CD4-positive, alpha-beta T cell (primary cell): ENCODE measurements at regions not wholly inside any gene's neighbourhood (a gene's known extent, or its start where the extent isn't known, plus 50 kb on each side); places are given as distances from the start of the nearest gene placed in this dataset.

Source experiments
- ATAC-seq: fragments of 200-7000 bp; cut with Tn5 transposase; one replicate; pipeline ENCODE4 v1.10.0; 2022; ENCODE audit warnings: mild to moderate bottlenecking; ENCODE audit not compliant: poor library complexity
- CTCF ChIA-PET: fragments of 350-600 bp; sonication (Branson Sonifier 250); formaldehyde crosslinking; loops from one replicate; lab custom pipeline; 2021; ENCODE audit warnings: antibody characterized with exemption, inconsistent platforms; lab: Charles Lee
- POLR2A ChIA-PET: fragments of 350-600 bp; sonication (Branson Sonifier 250); formaldehyde crosslinking; loops from one replicate; lab custom pipeline; 2021; ENCODE audit warnings: antibody characterized with exemption, inconsistent platforms; lab: Charles Lee
- DNase-seq, 14 experiments: peaks; one replicate each; pipeline ENCODE4 v3.0.0-alpha.2; 2013 to 2020; ENCODE audit warnings: mixed read lengths in 2 of 14
- H3K27ac ChIP-seq, 2 donors: one replicate each; pipeline versions ENCODE4 v1.5.1 to v1.7.0; 2013; ENCODE audit warnings: low read length in 2 of 2, low read depth in 1 of 2, mild to moderate bottlenecking in 1 of 2
- H3K27me3 ChIP-seq, 2 experiments: 1 replicate in 1 of 2; 2 replicates in 1 of 2; pipeline versions ENCODE4 v1.6.1 to v1.7.0; 2013; ENCODE audit warnings: low read length in 2 of 2, control low read depth in 1 of 2, mild to moderate bottlenecking in 1 of 2, moderate library complexity in 1 of 2; ENCODE audit not compliant: insufficient read depth in 2 of 2, control insufficient read depth in 1 of 2
- H3K36me3 ChIP-seq: one replicate; pipeline ENCODE4 v1.6.1; 2013; ENCODE audit warnings: low read length, control low read depth; ENCODE audit not compliant: insufficient read depth
- H3K4me1 ChIP-seq: one replicate; pipeline ENCODE4 v1.6.1; 2013; ENCODE audit warnings: low read length, control low read depth; ENCODE audit not compliant: insufficient read depth
- H3K4me3 ChIP-seq: one replicate; pipeline ENCODE4 v1.5.1; 2013; ENCODE audit warnings: mild to moderate bottlenecking, low read length, moderate library complexity
- H3K9me3 ChIP-seq, 2 experiments: 1 replicate in 1 of 2; 2 replicates in 1 of 2; pipeline versions ENCODE4 v1.6.1 to v1.7.0; 2013; ENCODE audit warnings: low read length in 2 of 2, mild to moderate bottlenecking in 2 of 2, control low read depth in 1 of 2, moderate library complexity in 1 of 2; ENCODE audit not compliant: control insufficient read depth in 1 of 2, insufficient read depth in 1 of 2
- H3K27ac Mint-ChIP-seq: one replicate; pipeline ENCODE4 v1.8.0; 2020; ENCODE audit warnings: mixed read lengths
- H3K27me3 Mint-ChIP-seq: one replicate; pipeline ENCODE4 v1.8.0; 2021; ENCODE audit warnings: mixed read lengths
- H3K36me3 Mint-ChIP-seq: one replicate; pipeline ENCODE4 v1.8.0; 2021; ENCODE audit warnings: low read depth, mixed read lengths
- H3K4me1 Mint-ChIP-seq: one replicate; pipeline ENCODE4 v1.8.0; 2021; ENCODE audit warnings: low read depth, mixed read lengths
- H3K4me3 Mint-ChIP-seq: one replicate; pipeline ENCODE4 v1.8.0; 2020; ENCODE audit warnings: mild to moderate bottlenecking, mixed read lengths
- H3K9me3 Mint-ChIP-seq: one replicate; pipeline ENCODE4 v1.8.0; 2020; ENCODE audit warnings: mixed read lengths
- CTCF ChIP-seq: fragments of 200-600 bp; IDR thresholded peaks from one replicate; pipeline ENCODE4 v1.8.0; 2022; ENCODE audit warnings: antibody characterized with exemption, mild to moderate bottlenecking
- intact Hi-C, 2 experiments: fragments of 100-400 bp; cut with DNase I in 1 of 2; cut with micrococcal nuclease in 1 of 2; formaldehyde crosslinking; loops; one replicate each; pipeline versions ENCODE4 v1.15.1 to v1.9.0; 2023 to 2025; cut with DNase I, micrococcal nuclease

- no peaks in the 10 kb centered on the region for H3K27me3 ChIP-seq
- no peak overlapping the region for H3K4me3 ChIP-seq
- H3K9me3 ChIP-seq, result no peaks in the 10 kb centered on the region
- no peak overlapping the region for H3K27ac ChIP-seq
- ChIA-PET CTCF (no interaction called here), POLR2A (no interaction called here)
- no peak for TF ChIP-seq CTCF
- no peak overlapping the region for H3K4me3 Mint-ChIP-seq
- no peaks in the 10 kb centered on the region for H3K36me3 ChIP-seq
- intact Hi-C loops, result no loop called here
- no peak for DNase-seq
- H3K27ac Mint-ChIP-seq, result no peak overlapping the region
- H3K36me3 Mint-ChIP-seq, result no peaks in the 10 kb centered on the region
- no peak for ATAC-seq
- H3K4me1 ChIP-seq, result no peaks in the 10 kb centered on the region
- no peaks in the 10 kb centered on the region for H3K27me3 Mint-ChIP-seq
- no peaks in the 10 kb centered on the region for H3K4me1 Mint-ChIP-seq
- peaks cover 5% of the 10 kb centered on the region for H3K9me3 Mint-ChIP-seq
These were observed 325.9 kb upstream of the EPHA7 start for GRCh38 chr6:93745306-93745705.

GRCh38 chr6:93735099-93735498 lies 315.7 kb upstream of the EPHA7 start:
- Histone ChIP-seq H3K4me3 (no peak overlapping the region), H3K9me3 (peaks cover 0 to 5% of the 10 kb centered on the region in 2 experiments), H3K4me1 (no peaks in the 10 kb centered on the region), H3K27me3 (no peaks in the 10 kb centered on the region), H3K36me3 (no peaks in the 10 kb centered on the region), H3K27ac (no peak overlapping the region)
- ChIA-PET CTCF (no interaction called here), POLR2A (no interaction called here)
- no peak for TF ChIP-seq CTCF
- no peak overlapping the region for H3K4me3 Mint-ChIP-seq
- intact Hi-C loops, result no loop called here
- peaks cover 10% of the 10 kb centered on the region for H3K9me3 Mint-ChIP-seq
- ATAC-seq (no peak), DNase-seq (no peak)
- H3K27ac Mint-ChIP-seq, result no peak overlapping the region
- no peaks in the 10 kb centered on the region for H3K4me1 Mint-ChIP-seq
- no peaks in the 10 kb centered on the region for H3K36me3 Mint-ChIP-seq
- H3K27me3 Mint-ChIP-seq, result no peaks in the 10 kb centered on the region

DNA sequence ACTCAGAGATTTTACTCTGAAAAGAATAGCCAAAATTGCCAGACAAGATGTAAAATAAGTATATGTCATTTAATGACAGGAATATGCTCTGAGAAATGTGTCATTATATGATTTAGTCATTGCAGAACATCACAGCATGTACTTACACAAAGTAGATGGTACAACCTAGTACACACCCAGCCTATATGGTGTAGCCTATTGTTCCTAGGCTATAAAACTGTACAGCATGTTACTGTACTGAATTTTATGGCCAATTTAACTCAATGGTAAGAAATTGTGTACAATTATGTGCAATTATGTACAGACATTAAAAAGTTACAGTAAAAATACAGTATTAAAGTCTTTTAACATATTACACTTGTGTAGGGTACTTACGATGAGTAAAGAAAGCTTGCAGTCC lies 311.9 kb upstream of the EPHA7 start:
- Histone ChIP-seq H3K27me3 (no peaks in the 10 kb centered on the region), H3K4me1 (no peaks in the 10 kb centered on the region), H3K9me3 (peaks cover 3 to 5% of the 10 kb centered on the region in 2 experiments), H3K4me3 (no peak overlapping the region), H3K36me3 (no peaks in the 10 kb centered on the region), H3K27ac (no peak overlapping the region)
- Mint-ChIP-seq H3K4me1 (no peaks in the 10 kb centered on the region), H3K27ac (no peak overlapping the region), H3K27me3 (no peaks in the 10 kb centered on the region), H3K9me3 (peaks cover 11% of the 10 kb centered on the region), H3K36me3 (no peaks in the 10 kb centered on the region), H3K4me3 (no peak overlapping the region)
- TF ChIP-seq CTCF, result no peak
- ChIA-PET POLR2A (no interaction called here), CTCF (no interaction called here)
- intact Hi-C loops, result no loop called here
- ATAC-seq (no peak), DNase-seq (no peak)
